RPMI8226 (cell line): ENCODE measurements at regions not wholly inside any gene's neighbourhood (a gene's known extent, or its start where the extent isn't known, plus 50 kb on each side); places are given as distances from the start of the nearest gene placed in this dataset.

ENCODE experiments used
- DNase-seq: peaks from one replicate; pipeline ENCODE4 v3.0.0-alpha.2; 2015

GRCh38 chr22:27329131-27329850 lies 472.3 kb downstream of the MN1 start:
- peak; percentile 27 for DNase-seq

DNA sequence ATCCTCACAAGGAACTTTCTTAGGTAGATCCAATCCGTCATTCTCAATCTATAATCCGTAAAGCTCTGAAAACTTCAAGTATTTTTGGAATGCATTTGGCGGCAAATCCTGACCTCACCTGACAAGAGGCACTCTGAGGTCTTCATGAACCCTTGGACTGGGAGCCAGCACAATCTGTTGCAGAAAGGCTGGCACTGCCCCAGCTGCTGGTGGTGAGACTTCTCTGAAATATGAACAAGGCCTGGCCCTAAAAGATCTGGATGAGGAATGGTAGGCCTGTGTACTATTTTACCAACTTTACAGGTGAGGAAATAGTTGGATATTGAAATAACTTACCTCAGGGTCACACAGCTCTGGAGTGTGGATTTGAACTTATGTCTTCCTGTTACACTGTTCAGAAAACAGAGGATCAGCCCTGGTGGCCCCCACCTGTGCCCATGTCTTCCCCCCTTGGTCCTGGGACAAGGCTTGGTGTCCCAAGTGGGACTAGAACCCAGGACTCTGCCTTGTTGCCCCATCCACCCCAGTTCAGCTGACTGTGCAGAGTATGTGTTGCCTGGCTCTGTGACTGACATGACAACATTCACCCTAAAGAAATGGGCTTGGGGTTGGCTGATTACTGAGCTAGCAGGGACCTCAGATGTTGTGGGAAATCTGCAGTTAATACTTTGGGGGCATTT lies 471.4 kb downstream of the MN1 start:
- no peak for DNase-seq

GRCh38 chr22:27331526-27332281 lies 469.9 kb downstream of the MN1 start:
- no peak for DNase-seq

GRCh38 chr22:27335102-27335660 lies 466.4 kb downstream of the MN1 start:
- no peak for DNase-seq

GRCh38 chr22:27336151-27337090 lies 465.1 kb downstream of the MN1 start:
- DNase-seq = no peak

DNA sequence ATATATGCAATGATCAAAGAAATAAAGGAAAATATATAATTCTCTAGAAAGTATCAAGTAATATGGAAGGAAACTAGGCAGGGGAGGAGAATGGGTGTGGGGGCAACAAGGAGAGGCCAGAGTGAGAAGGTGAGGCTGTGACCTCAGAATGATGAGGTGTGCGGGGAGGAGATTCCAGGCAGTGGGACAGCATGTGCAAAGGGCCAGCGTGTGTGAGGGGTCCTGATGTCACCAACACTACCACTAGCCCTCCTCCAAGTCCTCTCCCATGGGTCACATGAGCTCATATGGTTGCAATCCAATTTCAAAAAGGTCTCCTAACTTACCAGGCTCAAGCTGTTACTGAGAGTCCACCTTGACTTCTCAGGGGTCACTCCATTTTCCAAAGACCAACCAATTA lies 463.9 kb downstream of the MN1 start:
- no peak for DNase-seq

DNA sequence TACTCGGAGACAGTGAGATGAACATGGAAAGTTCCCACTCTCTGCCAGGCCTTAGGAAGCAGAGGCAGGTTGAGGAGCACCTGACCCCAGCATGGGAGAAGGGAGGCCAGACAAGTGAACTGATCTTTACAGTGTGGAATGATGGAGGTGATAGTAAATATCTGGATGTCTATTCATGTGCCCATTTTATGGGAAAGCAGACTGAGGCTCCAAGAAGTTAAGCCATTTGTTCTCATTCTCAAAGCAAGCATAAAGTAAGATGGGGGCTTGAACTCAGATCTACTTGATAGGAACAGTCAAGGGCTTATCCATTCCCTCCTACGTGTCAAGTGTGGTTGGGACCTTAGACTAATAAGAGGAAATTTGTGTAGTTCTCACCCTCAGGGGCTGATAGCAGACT lies 461.5 kb downstream of the MN1 start:
- DNase-seq = no peak

DNA sequence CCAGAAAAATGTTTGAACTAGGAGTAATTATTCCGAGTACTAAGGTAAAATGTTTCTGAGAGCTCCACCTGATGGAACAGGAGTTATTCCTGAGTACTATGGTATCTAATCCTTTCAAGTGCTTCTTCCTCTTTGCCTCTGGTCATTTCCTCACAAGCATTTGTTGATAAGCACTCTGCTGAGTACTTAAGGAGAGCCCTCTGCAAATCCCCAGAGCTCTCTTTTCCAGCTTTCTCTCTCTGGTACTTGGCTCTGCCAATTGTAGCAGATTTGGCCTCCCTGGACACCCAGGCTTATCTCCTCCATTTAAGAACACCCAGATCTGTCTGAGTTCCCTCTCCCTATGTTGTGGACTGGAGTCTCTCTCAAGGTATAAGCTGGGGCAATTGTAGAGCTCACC lies 457.0 kb downstream of the MN1 start:
- no peak for DNase-seq

DNA sequence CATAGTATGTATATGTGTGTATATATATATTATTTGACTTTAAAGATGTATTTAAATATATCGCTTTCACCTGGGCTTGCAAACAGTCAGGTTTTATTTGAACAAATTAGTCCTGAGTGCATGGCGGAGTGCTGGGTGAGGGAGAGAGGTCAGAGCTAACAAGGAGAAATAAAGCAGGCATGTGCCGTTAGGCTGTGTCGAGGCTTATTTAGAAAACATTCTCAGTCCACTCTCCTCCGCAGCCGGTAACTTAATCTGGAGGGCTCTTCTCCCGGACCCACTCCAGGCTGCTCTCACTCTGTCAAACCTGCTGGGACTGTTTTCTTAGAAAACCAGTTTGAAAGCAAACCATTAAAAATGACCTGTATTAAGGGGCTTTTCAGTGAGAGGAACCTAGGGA lies 455.9 kb downstream of the MN1 start:
- DNase-seq = no peak

DNA sequence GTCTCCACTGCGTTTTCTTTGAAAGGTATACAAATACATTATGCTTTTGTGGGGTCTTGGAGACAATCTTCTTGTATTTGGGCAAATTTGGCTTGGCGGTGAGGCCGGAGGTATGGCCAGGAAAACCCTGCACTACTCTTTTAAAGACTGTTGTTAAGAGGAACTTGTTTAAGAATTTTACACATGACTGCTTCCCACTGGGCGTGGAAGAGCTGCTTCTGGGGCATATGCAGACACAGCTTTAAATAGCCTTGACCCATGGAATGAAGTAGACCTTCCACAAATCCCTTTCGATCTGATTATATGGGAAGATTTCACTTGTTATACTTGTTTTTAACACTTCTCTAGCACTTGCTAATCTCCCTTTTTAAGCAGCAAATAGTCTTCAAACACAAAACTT lies 453.6 kb downstream of the MN1 start:
- DNase-seq = no peak

DNA sequence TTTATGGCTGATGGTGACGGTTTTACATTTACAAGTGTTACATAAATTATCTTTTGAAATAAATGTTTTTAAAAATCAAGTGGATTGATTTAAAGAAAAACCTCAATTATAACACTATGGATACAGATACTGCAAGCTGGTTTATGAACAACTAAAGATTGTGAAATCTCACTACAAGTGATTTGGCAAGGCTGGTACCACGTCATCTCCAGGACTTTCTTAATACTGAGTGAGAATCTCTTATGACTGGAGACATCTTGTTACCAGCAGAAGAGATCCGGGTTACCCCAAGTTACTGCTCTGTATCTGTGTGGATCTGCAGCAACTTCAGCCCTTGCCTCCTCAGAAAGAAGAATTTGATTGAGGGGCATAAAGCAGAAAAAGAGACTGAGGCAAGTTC lies 452.9 kb downstream of the MN1 start:
- DNase-seq = no peak

- DNase-seq = no peak
These were observed 452.1 kb downstream of the MN1 start for GRCh38 chr22:27349456-27349855.

- DNase-seq = no peak
These were observed 451.2 kb downstream of the MN1 start for GRCh38 chr22:27350306-27350705.

GRCh38 chr22:27352426-27352825 lies 449.1 kb downstream of the MN1 start:
- DNase-seq = no peak

GRCh38 chr22:27358096-27358870 lies 443.3 kb downstream of the MN1 start:
- DNase-seq = no peak

DNA sequence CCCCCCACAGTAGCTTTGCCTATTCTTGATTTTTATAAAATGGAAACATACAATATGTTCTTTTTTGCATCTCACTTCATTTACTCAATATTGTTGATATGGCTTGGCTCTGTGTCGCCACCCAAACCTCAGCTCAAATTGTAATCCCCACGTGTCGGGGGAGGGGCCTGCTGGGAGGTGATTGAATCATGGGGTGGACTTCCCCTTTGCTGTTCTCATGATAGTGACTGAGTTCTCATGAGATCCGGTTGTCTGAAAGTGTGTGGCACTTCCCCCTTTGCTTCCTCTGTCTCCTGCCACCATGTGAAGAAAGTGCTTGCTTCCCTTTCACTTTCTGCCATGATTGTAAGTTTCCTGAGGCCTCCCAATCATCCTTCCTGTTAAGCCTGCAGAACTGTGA lies 431.3 kb downstream of the MN1 start:
- DNase-seq = peak; percentile 26

GRCh38 chr22:27370987-27371386 lies 430.6 kb downstream of the MN1 start:
- no peak for DNase-seq

- DNase-seq = no peak
These were observed 429.2 kb downstream of the MN1 start for GRCh38 chr22:27372364-27372763.

DNA sequence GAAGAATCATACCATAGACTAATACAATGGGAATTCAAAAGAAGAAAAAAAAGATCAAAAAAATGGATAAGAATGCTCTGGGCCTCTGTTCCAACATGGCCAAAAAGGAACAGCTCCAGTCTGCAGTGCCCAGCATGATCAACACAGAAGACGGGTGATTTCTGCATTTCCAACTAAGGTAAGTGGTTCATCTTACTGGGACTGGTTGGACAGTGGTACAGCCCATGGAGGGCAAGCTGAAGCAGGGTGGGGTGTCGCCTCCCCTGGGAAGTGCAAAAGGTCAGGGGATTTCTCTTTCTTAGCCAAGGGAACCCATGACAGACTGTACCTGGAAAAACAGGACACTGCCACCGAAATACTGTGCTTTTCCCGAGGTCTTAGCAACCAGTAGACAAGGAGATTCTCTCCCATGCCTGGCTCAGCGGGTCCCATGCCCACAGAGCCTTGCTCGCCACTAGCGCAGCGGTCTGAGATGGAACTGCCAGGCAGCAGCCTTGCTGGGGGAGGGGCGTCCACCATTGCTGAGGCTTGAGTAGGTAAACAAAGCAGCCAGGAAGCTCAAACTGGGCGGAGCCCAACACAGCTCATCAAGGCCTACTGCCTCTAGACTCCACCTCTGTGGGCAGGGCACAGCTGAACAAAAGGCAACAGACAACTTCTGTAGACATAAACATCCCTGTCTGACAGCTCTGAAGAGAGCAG lies 428.4 kb downstream of the MN1 start:
- peak; percentile 89 for DNase-seq

- DNase-seq = peak; percentile 89
These were observed 423.9 kb downstream of the MN1 start for GRCh38 chr22:27377501-27378295.
